ENCODE measurements at regions not wholly inside any gene's neighbourhood (a gene's known extent, or its start where the extent isn't known, plus 50 kb on each side); places are given as distances from the start of the nearest gene placed in this dataset.

GRCh38 chr16:6642271-6642670 lies 690.4 kb upstream of the RBFOX1 start:
- intact Hi-C loops (cut with micrococcal nuclease), result no loop called here
- RAD21 ChIA-PET (ENCODE audit: low non-redundant PET in 1 of 2, low total read pairs in 2 of 2, uncharacterized antibody in 2 of 2, unreplicated experiment in 2 of 2), result no interaction called here
- Histone ChIP-seq H3K4me1 (ENCODE audit: control insufficient read depth in 1 of 2, insufficient read depth in 2 of 2, low read length in 2 of 2) (no peaks in the 10 kb centered on the region), H3K79me2 (ENCODE audit: insufficient read depth, low read length) (no peaks in the 10 kb centered on the region), H3K27ac (ENCODE audit: low read depth, low read length) (no peak overlapping the region), H3K9me2 (ENCODE audit: insufficient read depth) (no peaks in the 10 kb centered on the region), H4K20me1 (ENCODE audit: insufficient read depth) (no peaks in the 10 kb centered on the region), H3K36me3 (ENCODE audit: control insufficient read depth in 1 of 2, insufficient read depth in 2 of 2, low read length in 2 of 2) (no peaks in the 10 kb centered on the region), H3K4me2 (ENCODE audit: low read length) (no peak overlapping the region), H2AFZ (ENCODE audit: low read depth, low read length, poor library complexity, severe bottlenecking) (no peak overlapping the region), H3K9me3 (ENCODE audit: control insufficient read depth in 1 of 2, insufficient read depth in 1 of 2, low read depth in 1 of 2, low read length in 2 of 2) (no peaks in the 10 kb centered on the region), H3K9ac (ENCODE audit: low read length) (no peak overlapping the region), H3K4me3 (replicated peaks in 1 of 2; ENCODE audit: low read depth in 1 of 2, low read length in 2 of 2) (no peak overlapping the region), H3K27me3 (ENCODE audit: insufficient read depth, low read length) (no peaks in the 10 kb centered on the region)
- POLR2A ChIA-PET, result no interaction called here
- BruUV-seq (replicated peaks), result no TSS peak
- TF ChIP-seq POLR2AphosphoS5 (IDR thresholded peaks at IDR 0.05; ENCODE audit: low read depth, low read length), result no peak
- TF ChIP-seq SRF (IDR thresholded peaks at IDR 0.05; ENCODE audit: low read depth), result no peak
- TF ChIP-seq JUND (IDR thresholded peaks at IDR 0.05), result no peak
- no peak for TF ChIP-seq CTCF (IDR thresholded peaks at IDR 0.05 in 2 of 3, conservative IDR thresholded peaks at IDR 0.05 in 1 of 3; ENCODE audit: borderline replicate concordance in 1 of 3, insufficient read depth in 1 of 3, low read depth in 2 of 3, low read length in 2 of 3)
- no peak for TF ChIP-seq REST (IDR thresholded peaks at IDR 0.05; ENCODE audit: low read depth)
- TF ChIP-seq MAX (IDR thresholded peaks at IDR 0.05), result no peak
- no peak for TF ChIP-seq ZFX (IDR thresholded peaks at IDR 0.05)
- no peak for TF ChIP-seq SP1 (IDR thresholded peaks at IDR 0.05; ENCODE audit: low read depth)
- no peak for TF ChIP-seq POLR2A (IDR thresholded peaks at IDR 0.05; ENCODE audit: borderline replicate concordance, extremely low read depth, insufficient read depth, insufficient read length)
- no peak for TF ChIP-seq RAD21 (IDR thresholded peaks at IDR 0.05; ENCODE audit: low read depth)
- TF ChIP-seq EZH2 (IDR thresholded peaks at IDR 0.05), result no peak
- DNase-seq (ENCODE audit: low read depth, low spot score) (no peak), ATAC-seq (no peak)
- CTCF ChIA-PET, result no interaction called here
